Neuronal stem cell (in vitro differentiated cells): ENCODE measurements at regions not wholly inside any gene's neighbourhood (a gene's known extent, or its start where the extent isn't known, plus 50 kb on each side); places are given as distances from the start of the nearest gene placed in this dataset.

Source experiments
- DNase-seq: peaks from one replicate; pipeline ENCODE4 v3.0.0-alpha.2; 2013; ENCODE audit warnings: low spot score
- H2AFZ ChIP-seq: one replicate; pipeline ENCODE4 v1.6.1; 2013; ENCODE audit warnings: mild to moderate bottlenecking, low read length, inconsistent platforms
- H2AK5ac ChIP-seq: 2 replicates; pipeline ENCODE4 v1.6.1; 2013; ENCODE audit warnings: low read depth, mild to moderate bottlenecking, inconsistent platforms, low read length, moderate library complexity, mixed read lengths
- H2BK120ac ChIP-seq: 2 replicates; pipeline ENCODE4 v1.6.1; 2013; ENCODE audit warnings: low read depth, mild to moderate bottlenecking, inconsistent platforms, low read length, moderate library complexity, mixed read lengths
- H2BK12ac ChIP-seq: one replicate; pipeline ENCODE4 v1.6.1; 2013; ENCODE audit warnings: low read length, inconsistent platforms
- H2BK15ac ChIP-seq: 2 replicates; pipeline ENCODE4 v1.6.1; 2013; ENCODE audit warnings: mild to moderate bottlenecking, low read length, inconsistent platforms, mixed read lengths
- H2BK5ac ChIP-seq: one replicate; pipeline ENCODE4 v1.6.1; 2013; ENCODE audit warnings: inconsistent platforms, mild to moderate bottlenecking, low read length, moderate library complexity
- H3K14ac ChIP-seq: one replicate; pipeline ENCODE4 v1.6.1; 2013; ENCODE audit warnings: low read length, inconsistent platforms
- H3K18ac ChIP-seq: 2 replicates; pipeline ENCODE4 v1.6.1; 2013; ENCODE audit warnings: low read length, inconsistent platforms
- H3K23ac ChIP-seq: 2 replicates; pipeline ENCODE4 v1.6.1; 2013; ENCODE audit warnings: low read depth, mild to moderate bottlenecking, mixed read lengths, low read length, inconsistent platforms; ENCODE audit not compliant: poor library complexity
- H3K27ac ChIP-seq: replicated peaks from 3 replicates; pipeline ENCODE4 v1.5.1; 2013; ENCODE audit warnings: low read length, inconsistent platforms
- H3K27me3 ChIP-seq, 3 experiments: 2 replicates each; pipeline ENCODE4 v1.6.1; 2013; ENCODE audit warnings: low read length in 3 of 3, mild to moderate bottlenecking in 2 of 3, inconsistent platforms in 1 of 3, low read depth in 1 of 3, mixed read lengths in 1 of 3, moderate library complexity in 1 of 3; ENCODE audit not compliant: control insufficient read depth in 3 of 3, insufficient read depth in 3 of 3
- H3K36me3 ChIP-seq, 2 donors: replicated peaks in 1 of 2; 2 replicates each; pipeline ENCODE4 v1.6.1; 2013; ENCODE audit warnings: low read length in 2 of 2; ENCODE audit not compliant: control insufficient read depth in 2 of 2, insufficient read depth in 2 of 2
- H3K4ac ChIP-seq: 2 replicates; pipeline ENCODE4 v1.6.1; 2013; ENCODE audit warnings: inconsistent platforms, mild to moderate bottlenecking, low read length, moderate library complexity
- H3K4me1 ChIP-seq, 2 donors: 1 replicate in 1 of 2; 2 replicates in 1 of 2; pipeline ENCODE4 v1.6.1; 2013; ENCODE audit warnings: low read length in 2 of 2, low read depth in 1 of 2; ENCODE audit not compliant: control insufficient read depth in 2 of 2, insufficient read depth in 1 of 2
- H3K4me2 ChIP-seq: one replicate; pipeline ENCODE4 v1.6.1; 2013; ENCODE audit warnings: mild to moderate bottlenecking, low read length, inconsistent platforms; ENCODE audit not compliant: insufficient read depth, poor library complexity, severe bottlenecking
- H3K4me3 ChIP-seq, 2 donors: 2 replicates each; pipeline ENCODE4 v1.5.1; 2013; ENCODE audit warnings: low read length in 2 of 2, mild to moderate bottlenecking in 2 of 2, inconsistent platforms in 1 of 2, moderate library complexity in 1 of 2
- H3K79me1 ChIP-seq: one replicate; pipeline ENCODE4 v1.6.1; 2013; ENCODE audit warnings: low read depth, mild to moderate bottlenecking, inconsistent platforms, low read length, moderate library complexity
- H3K9ac ChIP-seq: one replicate; pipeline ENCODE4 v1.6.1; 2013; ENCODE audit warnings: mild to moderate bottlenecking, low read depth, low read length, inconsistent platforms; ENCODE audit not compliant: poor library complexity
- H3K9me3 ChIP-seq, 2 donors: replicated peaks in 1 of 2; 2 replicates each; pipeline versions ENCODE3 to v1.6.1; 2013; ENCODE audit warnings: low read length in 2 of 2, mild to moderate bottlenecking in 2 of 2, inconsistent platforms in 1 of 2, low read depth in 1 of 2, mixed read lengths in 1 of 2, moderate library complexity in 1 of 2; ENCODE audit not compliant: control insufficient read depth in 2 of 2, insufficient read depth in 1 of 2
- H4K8ac ChIP-seq: one replicate; pipeline ENCODE4 v1.6.1; 2013; ENCODE audit warnings: low read depth, mild to moderate bottlenecking, inconsistent platforms, low read length, moderate library complexity
- H4K91ac ChIP-seq: one replicate; pipeline ENCODE4 v1.6.1; 2013; ENCODE audit warnings: low read length, low read depth, mild to moderate bottlenecking, inconsistent platforms; ENCODE audit not compliant: poor library complexity
- WGBS, 2 donors: extraction: QIAGEN DNeasy Blood & Tissue Kit; methylation state at CpG; one replicate each; pipeline ENCODE4 v1.1.7; 2013; ENCODE audit warnings: missing lambda C conversion rate in 2 of 2, mixed read lengths in 1 of 2; ENCODE audit not compliant: insufficient read length in 2 of 2, insufficient replicate concordance in 1 of 2; ENCODE audit errors: extremely low coverage in 2 of 2; 5-methylcytosine and 5-hydroxymethylcytosine counted together

DNA sequence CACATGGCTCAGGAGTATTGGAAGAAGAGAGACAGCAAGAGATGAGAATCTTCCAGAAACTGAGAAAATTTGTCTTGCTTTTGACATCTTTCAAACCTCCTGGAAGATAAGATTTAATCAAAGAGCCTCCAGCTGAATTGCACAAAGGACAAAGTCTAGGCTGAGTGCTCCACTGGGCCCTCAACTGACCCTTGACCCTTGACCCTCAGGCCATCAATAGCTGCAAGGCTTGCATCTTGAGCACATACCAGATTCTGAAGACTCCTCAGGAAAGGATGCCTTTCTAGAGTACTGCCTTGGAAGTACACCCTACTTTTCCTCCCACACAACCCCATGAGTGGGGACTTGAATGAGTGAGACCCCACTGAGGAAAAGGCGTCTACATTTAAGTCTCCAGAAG lies 1125.5 kb downstream of the BCL11A start:
- H2BK5ac ChIP-seq = no peak overlapping the region
- H3K4ac ChIP-seq = no peak overlapping the region
- H3K18ac ChIP-seq = no peak overlapping the region
- H3K27ac ChIP-seq = no peak overlapping the region
- no peak overlapping the region for H2AFZ ChIP-seq
- no peaks in the 10 kb centered on the region for H3K36me3 ChIP-seq
- H2BK12ac ChIP-seq = no peak overlapping the region
- no peak overlapping the region for H3K23ac ChIP-seq
- peaks cover 0 to 1% of the 10 kb centered on the region in 2 donors for H3K9me3 ChIP-seq
- no peak for DNase-seq
- H4K8ac ChIP-seq = no peak overlapping the region
- H3K79me1 ChIP-seq = no peaks in the 10 kb centered on the region
- no peak overlapping the region for H3K4me2 ChIP-seq
- no peak overlapping the region for H4K91ac ChIP-seq
- H3K4me3 ChIP-seq = no peak overlapping the region
- WGBS, 2 donors = no CpG with 5 or more reads among the region's 1 CpG
- no peak overlapping the region for H2AK5ac ChIP-seq
- H2BK15ac ChIP-seq = no peak overlapping the region
- H3K9ac ChIP-seq = no peak overlapping the region
- H3K4me1 ChIP-seq = no peaks in the 10 kb centered on the region
- H3K27me3 ChIP-seq = no peaks in the 10 kb centered on the region
- no peak overlapping the region for H2BK120ac ChIP-seq
- H3K14ac ChIP-seq = no peak overlapping the region

DNA sequence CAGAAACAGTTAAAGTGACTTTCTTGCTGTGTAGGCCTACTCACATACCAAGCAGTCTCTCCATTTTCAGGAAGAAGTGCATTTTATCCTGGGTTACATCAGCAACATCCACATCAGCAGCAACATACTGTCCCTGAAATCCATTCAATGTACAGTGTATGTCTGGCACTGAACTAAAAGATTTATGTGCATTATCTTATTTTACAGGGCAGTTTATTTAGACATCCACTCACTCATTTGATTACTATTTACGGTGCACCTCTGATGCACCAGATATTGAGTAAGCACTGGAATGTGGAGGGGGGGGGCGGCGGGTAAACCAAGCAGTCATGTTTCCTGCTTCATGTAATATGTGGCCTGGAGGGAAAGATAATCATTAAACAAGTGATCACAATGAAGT lies 1128.2 kb downstream of the BCL11A start:
- no CpG with 5 or more reads among the region's 3 CpGs for WGBS, 2 donors
- Histone ChIP-seq H3K4me2 (no peak overlapping the region), H3K4ac (no peak overlapping the region), H2BK12ac (no peak overlapping the region), H2BK120ac (no peak overlapping the region), H2BK15ac (no peak overlapping the region), H2AFZ (no peak overlapping the region), H3K36me3 (no peaks in the 10 kb centered on the region), H3K27ac (no peak overlapping the region), H2BK5ac (no peak overlapping the region), H4K91ac (no peak overlapping the region), H3K4me1 (no peaks in the 10 kb centered on the region), H2AK5ac (no peak overlapping the region), H3K23ac (no peak overlapping the region), H3K79me1 (no peaks in the 10 kb centered on the region), H3K14ac (no peak overlapping the region), H3K9ac (no peak overlapping the region), H3K27me3 (no peaks in the 10 kb centered on the region), H4K8ac (no peak overlapping the region), H3K18ac (no peak overlapping the region), H3K9me3 (no peaks in the 10 kb centered on the region), H3K4me3 (no peak overlapping the region)
- DNase-seq = no peak

DNA sequence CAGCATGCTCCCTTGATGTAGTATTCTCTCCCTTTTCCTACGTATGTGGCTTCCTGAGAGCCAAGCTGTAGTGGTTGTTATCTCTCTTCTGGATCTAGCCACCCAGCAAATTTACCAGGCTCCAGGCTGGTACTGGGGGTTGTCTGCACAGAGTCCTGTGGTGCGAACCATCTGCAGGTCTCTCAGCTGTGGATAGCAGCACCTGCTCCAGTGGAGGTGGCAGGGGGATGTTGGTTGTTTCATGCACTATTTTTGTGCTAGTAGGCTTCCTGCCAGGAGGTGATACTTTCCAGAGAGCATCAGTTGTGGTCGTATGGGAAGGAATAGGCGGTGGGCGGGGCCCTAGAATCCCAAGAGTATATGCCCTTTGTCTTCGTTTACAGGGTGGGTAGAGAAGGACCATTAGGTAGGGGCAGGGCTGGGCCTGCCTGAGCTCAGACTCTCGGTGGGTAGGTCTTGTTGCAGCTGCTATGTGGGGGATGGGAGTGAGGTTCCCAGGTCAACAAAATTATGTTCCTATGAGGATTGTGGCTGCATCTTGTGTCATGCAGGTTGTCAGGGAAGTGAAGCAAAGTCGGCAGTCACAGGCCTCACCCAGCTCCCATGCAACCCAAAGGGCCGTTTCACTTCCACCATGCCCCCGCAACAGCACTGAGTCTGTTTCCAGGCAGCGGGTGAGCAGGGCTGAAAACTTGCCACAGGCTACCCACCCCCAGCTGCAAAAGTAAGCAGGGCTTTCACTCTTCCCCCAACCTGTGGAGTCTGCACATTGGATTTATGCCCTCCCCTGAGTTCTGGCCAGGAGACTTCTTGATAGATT lies 1139.5 kb downstream of the BCL11A start:
- WGBS, 2 donors = no CpG with 5 or more reads among the region's 11 CpGs

DNA sequence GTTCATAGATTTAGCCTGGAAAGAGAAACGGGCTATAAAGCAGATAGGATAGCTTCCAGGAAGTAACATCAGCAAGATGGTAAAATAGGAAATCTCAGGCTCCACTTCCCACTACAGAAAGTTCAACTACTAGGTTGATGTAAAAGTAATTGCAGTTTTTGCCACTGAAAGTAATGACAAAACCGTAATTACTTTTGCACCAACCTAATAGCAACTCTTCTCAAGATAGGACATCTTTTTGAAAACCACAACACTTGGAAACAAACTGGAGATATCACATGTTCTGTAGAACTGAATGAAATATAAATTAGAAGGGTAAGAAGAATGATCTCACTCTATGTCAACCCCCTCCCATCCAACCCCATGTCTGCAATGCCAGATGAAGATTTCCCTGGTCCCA lies 1154.3 kb downstream of the BCL11A start:
- no peaks in the 10 kb centered on the region for H3K36me3 ChIP-seq
- no peak overlapping the region for H3K18ac ChIP-seq
- no peak overlapping the region for H2AFZ ChIP-seq
- no peak overlapping the region for H3K4me3 ChIP-seq
- no peak overlapping the region for H2AK5ac ChIP-seq
- no peak overlapping the region for H4K91ac ChIP-seq
- no peak overlapping the region for H3K14ac ChIP-seq
- no peak overlapping the region for H2BK120ac ChIP-seq
- no peak overlapping the region for H3K4me2 ChIP-seq
- no peak overlapping the region for H3K4ac ChIP-seq
- H4K8ac ChIP-seq = no peak overlapping the region
- H2BK15ac ChIP-seq = no peak overlapping the region
- no peaks in the 10 kb centered on the region for H3K27me3 ChIP-seq
- no peak for DNase-seq
- no peak overlapping the region for H3K9ac ChIP-seq
- no peak overlapping the region for H2BK5ac ChIP-seq
- peaks cover 0 to 2% of the 10 kb centered on the region in 2 donors for H3K9me3 ChIP-seq
- no peak overlapping the region for H3K27ac ChIP-seq
- H3K4me1 ChIP-seq = no peaks in the 10 kb centered on the region
- H3K79me1 ChIP-seq = no peaks in the 10 kb centered on the region
- no CpG with 5 or more reads among the region's 2 CpGs for WGBS, 2 donors
- no peak overlapping the region for H2BK12ac ChIP-seq
- H3K23ac ChIP-seq = no peak overlapping the region

More for the DNA sequence above, 1139.5 kb downstream of the BCL11A start:
- H3K9me3 ChIP-seq = no peaks in the 10 kb centered on the region
- H2BK15ac ChIP-seq = no peak overlapping the region
- H3K4me2 ChIP-seq = no peak overlapping the region
- no peak overlapping the region for H3K27ac ChIP-seq
- DNase-seq = no peak
- H3K4ac ChIP-seq = no peak overlapping the region
- H4K8ac ChIP-seq = no peak overlapping the region
- H2AFZ ChIP-seq = no peak overlapping the region
- H2BK12ac ChIP-seq = no peak overlapping the region
- no peak overlapping the region for H2AK5ac ChIP-seq
- peak overlapping the region; percentile 44 for H3K18ac ChIP-seq
- no peak overlapping the region for H3K4me3 ChIP-seq
- H3K79me1 ChIP-seq = no peaks in the 10 kb centered on the region
- H2BK120ac ChIP-seq = no peak overlapping the region
- no peak overlapping the region for H2BK5ac ChIP-seq
- H4K91ac ChIP-seq = no peak overlapping the region
- H3K9ac ChIP-seq = no peak overlapping the region
- H3K14ac ChIP-seq = no peak overlapping the region
- no peaks in the 10 kb centered on the region for H3K36me3 ChIP-seq
- no peaks in the 10 kb centered on the region for H3K27me3 ChIP-seq
- no peaks in the 10 kb centered on the region for H3K4me1 ChIP-seq
- H3K23ac ChIP-seq = no peak overlapping the region
